Panc1 (cell line): ENCODE measurements at regions not wholly inside any gene's neighbourhood (a gene's known extent, or its start where the extent isn't known, plus 50 kb on each side); places are given as distances from the start of the nearest gene placed in this dataset.

ENCODE experiments used
- TF ChIP-seq, protein P1 (sequence below), 2 experiments: IDR thresholded peaks; 2 replicates each; pipeline ENCODE4 v1.6.1; 2011 to 2012; ENCODE audit warnings: low read depth in 2 of 2, control low read depth in 1 of 2, low read length in 1 of 2, mild to moderate bottlenecking in 1 of 2, moderate library complexity in 1 of 2; ENCODE audit not compliant: insufficient read depth in 1 of 2
- TF ChIP-seq, protein P2 (sequence below): fragments of 450-650 bp; IDR thresholded peaks from 2 replicates; pipeline ENCODE4 v1.5.1; 2017; ENCODE audit warnings: mild to moderate bottlenecking

DNA sequence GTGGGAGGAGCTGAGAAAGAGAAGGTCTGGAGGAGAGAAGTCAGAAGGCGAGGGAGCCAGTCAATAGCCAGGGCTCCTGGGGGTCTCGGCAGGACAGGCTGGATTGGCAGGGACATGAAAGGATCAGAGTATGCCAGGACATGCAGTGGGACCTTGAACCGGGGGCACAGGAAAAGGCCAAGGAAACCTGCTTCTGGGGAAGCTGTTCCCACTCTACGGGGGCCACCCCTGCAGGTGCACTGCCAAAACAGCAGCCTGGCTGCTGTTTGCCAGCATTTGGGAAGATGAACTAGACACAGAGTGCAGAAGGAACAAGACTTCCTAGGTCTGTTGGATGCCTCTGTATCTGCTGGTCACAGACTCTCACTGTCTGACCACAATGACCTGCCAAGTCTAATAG is 194.9 kb upstream of the PRSS58 start:
- TF ChIP-seq, protein P1, sequence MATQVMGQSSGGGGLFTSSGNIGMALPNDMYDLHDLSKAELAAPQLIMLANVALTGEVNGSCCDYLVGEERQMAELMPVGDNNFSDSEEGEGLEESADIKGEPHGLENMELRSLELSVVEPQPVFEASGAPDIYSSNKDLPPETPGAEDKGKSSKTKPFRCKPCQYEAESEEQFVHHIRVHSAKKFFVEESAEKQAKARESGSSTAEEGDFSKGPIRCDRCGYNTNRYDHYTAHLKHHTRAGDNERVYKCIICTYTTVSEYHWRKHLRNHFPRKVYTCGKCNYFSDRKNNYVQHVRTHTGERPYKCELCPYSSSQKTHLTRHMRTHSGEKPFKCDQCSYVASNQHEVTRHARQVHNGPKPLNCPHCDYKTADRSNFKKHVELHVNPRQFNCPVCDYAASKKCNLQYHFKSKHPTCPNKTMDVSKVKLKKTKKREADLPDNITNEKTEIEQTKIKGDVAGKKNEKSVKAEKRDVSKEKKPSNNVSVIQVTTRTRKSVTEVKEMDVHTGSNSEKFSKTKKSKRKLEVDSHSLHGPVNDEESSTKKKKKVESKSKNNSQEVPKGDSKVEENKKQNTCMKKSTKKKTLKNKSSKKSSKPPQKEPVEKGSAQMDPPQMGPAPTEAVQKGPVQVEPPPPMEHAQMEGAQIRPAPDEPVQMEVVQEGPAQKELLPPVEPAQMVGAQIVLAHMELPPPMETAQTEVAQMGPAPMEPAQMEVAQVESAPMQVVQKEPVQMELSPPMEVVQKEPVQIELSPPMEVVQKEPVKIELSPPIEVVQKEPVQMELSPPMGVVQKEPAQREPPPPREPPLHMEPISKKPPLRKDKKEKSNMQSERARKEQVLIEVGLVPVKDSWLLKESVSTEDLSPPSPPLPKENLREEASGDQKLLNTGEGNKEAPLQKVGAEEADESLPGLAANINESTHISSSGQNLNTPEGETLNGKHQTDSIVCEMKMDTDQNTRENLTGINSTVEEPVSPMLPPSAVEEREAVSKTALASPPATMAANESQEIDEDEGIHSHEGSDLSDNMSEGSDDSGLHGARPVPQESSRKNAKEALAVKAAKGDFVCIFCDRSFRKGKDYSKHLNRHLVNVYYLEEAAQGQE (IDR thresholded peaks at IDR 0.05; ENCODE audit: insufficient read depth in 1 of 2, low read depth in 2 of 2, low read length in 1 of 2) = no peak
- TF ChIP-seq, protein P2, sequence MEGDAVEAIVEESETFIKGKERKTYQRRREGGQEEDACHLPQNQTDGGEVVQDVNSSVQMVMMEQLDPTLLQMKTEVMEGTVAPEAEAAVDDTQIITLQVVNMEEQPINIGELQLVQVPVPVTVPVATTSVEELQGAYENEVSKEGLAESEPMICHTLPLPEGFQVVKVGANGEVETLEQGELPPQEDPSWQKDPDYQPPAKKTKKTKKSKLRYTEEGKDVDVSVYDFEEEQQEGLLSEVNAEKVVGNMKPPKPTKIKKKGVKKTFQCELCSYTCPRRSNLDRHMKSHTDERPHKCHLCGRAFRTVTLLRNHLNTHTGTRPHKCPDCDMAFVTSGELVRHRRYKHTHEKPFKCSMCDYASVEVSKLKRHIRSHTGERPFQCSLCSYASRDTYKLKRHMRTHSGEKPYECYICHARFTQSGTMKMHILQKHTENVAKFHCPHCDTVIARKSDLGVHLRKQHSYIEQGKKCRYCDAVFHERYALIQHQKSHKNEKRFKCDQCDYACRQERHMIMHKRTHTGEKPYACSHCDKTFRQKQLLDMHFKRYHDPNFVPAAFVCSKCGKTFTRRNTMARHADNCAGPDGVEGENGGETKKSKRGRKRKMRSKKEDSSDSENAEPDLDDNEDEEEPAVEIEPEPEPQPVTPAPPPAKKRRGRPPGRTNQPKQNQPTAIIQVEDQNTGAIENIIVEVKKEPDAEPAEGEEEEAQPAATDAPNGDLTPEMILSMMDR = no peak
